ENCODE measurements at regions not wholly inside any gene's neighbourhood (a gene's known extent, or its start where the extent isn't known, plus 50 kb on each side); places are given as distances from the start of the nearest gene placed in this dataset.
A peak's percentile ranks its signal among the peaks of the same experiment; 100 is the strongest.

DNA sequence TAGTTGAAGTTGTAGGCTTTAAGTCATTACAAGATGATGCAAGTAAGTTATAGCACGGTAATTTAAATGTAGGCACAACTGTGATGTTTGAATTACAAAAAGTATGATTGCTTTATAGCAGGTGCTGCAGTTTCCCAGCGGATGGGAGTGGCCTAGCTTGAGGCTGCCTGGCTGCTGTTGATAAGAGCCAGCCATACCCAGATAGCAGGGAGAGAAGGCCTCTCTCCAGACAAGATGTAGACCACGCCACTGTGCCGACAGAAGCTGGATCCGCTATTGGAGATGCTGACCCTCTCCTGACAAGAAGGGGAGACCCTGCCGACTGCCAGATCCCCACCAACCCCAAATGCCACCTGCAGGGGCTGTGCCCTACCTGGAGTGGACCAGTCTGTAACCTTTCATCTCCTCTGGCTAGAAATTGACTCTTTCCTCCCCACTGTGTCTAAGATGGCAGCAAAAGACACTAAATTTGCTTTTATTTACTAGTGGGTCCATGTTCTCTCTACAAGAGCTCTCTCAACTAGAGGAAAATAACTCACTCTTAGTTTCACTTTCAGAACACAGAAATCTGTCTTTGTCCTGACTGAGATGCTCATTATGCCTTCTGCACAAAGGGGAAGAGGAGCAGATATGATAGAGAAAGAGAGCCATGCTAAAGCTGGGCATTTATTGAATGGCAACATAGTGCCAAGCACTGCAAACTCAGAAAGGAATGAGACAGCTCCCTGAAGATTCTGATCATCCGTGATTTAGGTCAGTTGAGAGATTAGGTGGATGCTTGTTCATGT, 127.9 kb downstream of the URB2 start:
- intact Hi-C loops (cut with DNase I): no loop called here
- DNase-seq: no peak
- no peak overlapping the region for H3K4me3 ChIP-seq (ENCODE audit: low read length in 3 of 3)

DNA sequence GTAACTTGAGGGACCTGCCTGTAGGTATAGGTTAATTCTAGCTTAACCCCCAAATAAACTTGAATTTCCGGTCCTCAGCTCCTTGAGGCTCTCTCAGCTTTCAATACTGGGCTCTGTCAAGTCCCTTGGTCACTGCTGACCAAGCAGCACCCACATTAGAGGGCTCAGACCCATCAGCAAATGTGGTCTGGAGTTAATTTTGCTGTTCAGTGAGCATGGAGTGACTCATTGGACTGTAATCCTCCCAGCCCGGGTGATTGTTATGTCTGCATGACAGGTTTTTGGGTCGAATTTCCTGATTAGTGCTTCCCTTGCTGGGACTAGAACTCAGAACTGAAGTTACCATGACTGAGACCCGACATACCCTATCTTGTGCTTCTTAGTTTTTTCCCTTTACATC, 130.6 kb downstream of the URB2 start:
- Histone ChIP-seq H3K4me3 (ENCODE audit: low read length in 3 of 3) (no peak overlapping the region), H3K4me1 (ENCODE audit: control insufficient read depth in 2 of 3, insufficient read depth in 2 of 3, low read depth in 1 of 3, low read length in 3 of 3) (no peaks in the 10 kb centered on the region), H3K9ac (ENCODE audit: low read length in 3 of 3) (no peak overlapping the region), H3K27me3 (ENCODE audit: control insufficient read depth, insufficient read depth, low read length) (no peaks in the 10 kb centered on the region), H3K9me3 (ENCODE audit: control insufficient read depth in 2 of 3, insufficient read depth in 1 of 3, low read length in 3 of 3) (no peaks in the 10 kb centered on the region), H3K36me3 (ENCODE audit: control insufficient read depth in 2 of 3, insufficient read depth in 3 of 3, low read length in 3 of 3) (no peaks in the 10 kb centered on the region), H3K27ac (ENCODE audit: low read depth in 2 of 2, low read length in 2 of 2) (no peak overlapping the region)
- peak in 1 of 5 donors; percentile 2 for DNase-seq
- intact Hi-C loops (cut with DNase I): no loop called here
- FAIRE-seq: no peak
- TF ChIP-seq, protein P1, sequence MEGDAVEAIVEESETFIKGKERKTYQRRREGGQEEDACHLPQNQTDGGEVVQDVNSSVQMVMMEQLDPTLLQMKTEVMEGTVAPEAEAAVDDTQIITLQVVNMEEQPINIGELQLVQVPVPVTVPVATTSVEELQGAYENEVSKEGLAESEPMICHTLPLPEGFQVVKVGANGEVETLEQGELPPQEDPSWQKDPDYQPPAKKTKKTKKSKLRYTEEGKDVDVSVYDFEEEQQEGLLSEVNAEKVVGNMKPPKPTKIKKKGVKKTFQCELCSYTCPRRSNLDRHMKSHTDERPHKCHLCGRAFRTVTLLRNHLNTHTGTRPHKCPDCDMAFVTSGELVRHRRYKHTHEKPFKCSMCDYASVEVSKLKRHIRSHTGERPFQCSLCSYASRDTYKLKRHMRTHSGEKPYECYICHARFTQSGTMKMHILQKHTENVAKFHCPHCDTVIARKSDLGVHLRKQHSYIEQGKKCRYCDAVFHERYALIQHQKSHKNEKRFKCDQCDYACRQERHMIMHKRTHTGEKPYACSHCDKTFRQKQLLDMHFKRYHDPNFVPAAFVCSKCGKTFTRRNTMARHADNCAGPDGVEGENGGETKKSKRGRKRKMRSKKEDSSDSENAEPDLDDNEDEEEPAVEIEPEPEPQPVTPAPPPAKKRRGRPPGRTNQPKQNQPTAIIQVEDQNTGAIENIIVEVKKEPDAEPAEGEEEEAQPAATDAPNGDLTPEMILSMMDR (IDR thresholded peaks at IDR 0.05; ENCODE audit: borderline replicate concordance, extremely low read depth, insufficient read depth): no peak

More for the DNA sequence above, 127.9 kb downstream of the URB2 start:
- Histone ChIP-seq H3K4me1 (ENCODE audit: control insufficient read depth in 2 of 3, insufficient read depth in 2 of 3, low read depth in 1 of 3, low read length in 3 of 3) (no peaks in the 10 kb centered on the region), H3K9me3 (ENCODE audit: control insufficient read depth in 2 of 3, insufficient read depth in 1 of 3, low read length in 3 of 3) (no peaks in the 10 kb centered on the region), H3K27ac (ENCODE audit: low read depth in 2 of 2, low read length in 2 of 2) (no peak overlapping the region), H3K36me3 (ENCODE audit: control insufficient read depth in 2 of 3, insufficient read depth in 3 of 3, low read length in 3 of 3) (no peaks in the 10 kb centered on the region), H3K9ac (ENCODE audit: low read length in 3 of 3) (no peak overlapping the region), H3K27me3 (ENCODE audit: control insufficient read depth, insufficient read depth, low read length) (no peaks in the 10 kb centered on the region)
- no peak for FAIRE-seq
- TF ChIP-seq, protein P1 (IDR thresholded peaks at IDR 0.05; ENCODE audit: borderline replicate concordance, extremely low read depth, insufficient read depth): no peak

DNA sequence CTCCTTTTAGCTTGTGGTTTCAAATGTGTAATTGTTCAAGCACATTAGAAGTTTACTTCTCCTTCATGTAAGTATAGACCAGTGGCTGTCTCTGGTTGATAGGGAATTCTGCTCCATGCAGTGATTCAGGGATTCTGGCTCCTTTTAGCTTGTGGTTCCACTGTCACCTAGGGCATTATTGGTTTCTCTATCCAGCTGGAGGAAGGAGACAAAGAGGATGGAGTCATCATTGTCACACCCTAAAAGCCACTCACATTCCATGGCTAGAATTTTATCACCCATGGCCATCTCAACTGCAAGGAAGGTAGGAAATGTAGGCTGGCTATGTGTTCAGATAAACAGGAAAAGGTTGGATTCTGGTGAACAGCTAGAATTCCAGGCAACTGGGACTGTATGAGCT, 131.2 kb downstream of the URB2 start:
- Histone ChIP-seq H3K9ac (ENCODE audit: low read length in 3 of 3) (no peak overlapping the region), H3K4me3 (ENCODE audit: low read length in 3 of 3) (no peak overlapping the region), H3K4me1 (ENCODE audit: control insufficient read depth in 2 of 3, insufficient read depth in 2 of 3, low read depth in 1 of 3, low read length in 3 of 3) (no peaks in the 10 kb centered on the region), H3K9me3 (ENCODE audit: control insufficient read depth in 2 of 3, insufficient read depth in 1 of 3, low read length in 3 of 3) (no peaks in the 10 kb centered on the region), H3K36me3 (ENCODE audit: control insufficient read depth in 2 of 3, insufficient read depth in 3 of 3, low read length in 3 of 3) (no peaks in the 10 kb centered on the region), H3K27ac (ENCODE audit: low read depth in 2 of 2, low read length in 2 of 2) (no peak overlapping the region), H3K27me3 (ENCODE audit: control insufficient read depth, insufficient read depth, low read length) (no peaks in the 10 kb centered on the region)
- intact Hi-C loops (cut with DNase I): no loop called here
- FAIRE-seq: no peak
- DNase-seq: no peak
- TF ChIP-seq, protein P1 (IDR thresholded peaks at IDR 0.05; ENCODE audit: borderline replicate concordance, extremely low read depth, insufficient read depth): no peak
